Neural cell (in vitro differentiated cells): ENCODE measurements at regions not wholly inside any gene's neighbourhood (a gene's known extent, or its start where the extent isn't known, plus 50 kb on each side); places are given as distances from the start of the nearest gene placed in this dataset.

Source experiments
- EP300 ChIP-seq: fragments of 450-650 bp; conservative IDR thresholded peaks from 2 replicates; pipeline ENCODE4 v1.6.1; 2014; ENCODE audit warnings: antibody characterized with exemption, mild to moderate bottlenecking, moderate library complexity; ENCODE audit not compliant: poor library complexity, severe bottlenecking
- EZH2 ChIP-seq: fragments of 200-600, 300-800 bp; shearing (Covaris generic), sonication (generic); IDR thresholded peaks from 2 replicates; pipeline ENCODE4 v1.6.1; 2014; ENCODE audit warnings: antibody characterized with exemption, low read length, borderline replicate concordance, mild to moderate bottlenecking; ENCODE audit not compliant: insufficient read depth, poor library complexity, severe bottlenecking
- MXI1 ChIP-seq: fragments of 450-650 bp; conservative IDR thresholded peaks from 2 replicates; pipeline ENCODE4 v1.6.1; 2014; ENCODE audit warnings: antibody characterized with exemption, mild to moderate bottlenecking; ENCODE audit not compliant: poor library complexity, severe bottlenecking
- POLR2AphosphoS5 ChIP-seq: IDR thresholded peaks from 2 replicates; pipeline ENCODE4 v1.6.1; 2012
- RAD21 ChIP-seq: fragments of 450-650 bp; conservative IDR thresholded peaks from 2 replicates; pipeline ENCODE4 v1.6.1; 2014; ENCODE audit warnings: antibody characterized with exemption, mild to moderate bottlenecking, moderate library complexity
- SMC3 ChIP-seq: fragments of 450-650 bp; conservative IDR thresholded peaks from 2 replicates; pipeline ENCODE4 v1.6.1; 2014; ENCODE audit warnings: antibody characterized with exemption, mild to moderate bottlenecking, moderate library complexity; ENCODE audit not compliant: poor library complexity
- TF ChIP-seq, protein P1 (sequence below): fragments of 450-650 bp; IDR thresholded peaks from 2 replicates; pipeline ENCODE4 v1.5.1; 2014; ENCODE audit warnings: antibody characterized with exemption, mild to moderate bottlenecking, moderate library complexity; ENCODE audit not compliant: poor library complexity, severe bottlenecking
- TF ChIP-seq, protein P2 (sequence below): IDR thresholded peaks from 2 replicates; pipeline ENCODE4 v1.6.1; 2012; ENCODE audit warnings: borderline replicate concordance

DNA sequence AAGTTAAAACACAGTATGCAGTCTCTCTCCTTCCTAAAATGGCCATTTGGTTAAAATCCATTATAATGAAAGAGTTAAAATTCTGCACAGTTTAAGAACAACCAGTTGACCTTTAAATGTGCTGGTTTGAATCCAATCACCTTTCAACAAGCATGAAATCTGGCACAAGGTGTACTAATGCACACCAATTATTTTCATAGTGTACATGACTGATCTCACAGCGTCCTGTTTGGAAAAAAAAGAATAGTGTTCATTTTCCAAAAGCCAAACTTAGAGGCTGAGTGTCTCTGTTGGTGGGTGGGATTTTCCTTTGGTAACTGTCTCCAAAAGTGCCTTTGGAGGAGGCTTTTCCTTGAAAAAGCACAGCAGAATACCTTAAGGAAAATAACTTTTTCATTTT is 180.6 kb downstream of the DEPDC1B start:
- TF ChIP-seq, protein P1, sequence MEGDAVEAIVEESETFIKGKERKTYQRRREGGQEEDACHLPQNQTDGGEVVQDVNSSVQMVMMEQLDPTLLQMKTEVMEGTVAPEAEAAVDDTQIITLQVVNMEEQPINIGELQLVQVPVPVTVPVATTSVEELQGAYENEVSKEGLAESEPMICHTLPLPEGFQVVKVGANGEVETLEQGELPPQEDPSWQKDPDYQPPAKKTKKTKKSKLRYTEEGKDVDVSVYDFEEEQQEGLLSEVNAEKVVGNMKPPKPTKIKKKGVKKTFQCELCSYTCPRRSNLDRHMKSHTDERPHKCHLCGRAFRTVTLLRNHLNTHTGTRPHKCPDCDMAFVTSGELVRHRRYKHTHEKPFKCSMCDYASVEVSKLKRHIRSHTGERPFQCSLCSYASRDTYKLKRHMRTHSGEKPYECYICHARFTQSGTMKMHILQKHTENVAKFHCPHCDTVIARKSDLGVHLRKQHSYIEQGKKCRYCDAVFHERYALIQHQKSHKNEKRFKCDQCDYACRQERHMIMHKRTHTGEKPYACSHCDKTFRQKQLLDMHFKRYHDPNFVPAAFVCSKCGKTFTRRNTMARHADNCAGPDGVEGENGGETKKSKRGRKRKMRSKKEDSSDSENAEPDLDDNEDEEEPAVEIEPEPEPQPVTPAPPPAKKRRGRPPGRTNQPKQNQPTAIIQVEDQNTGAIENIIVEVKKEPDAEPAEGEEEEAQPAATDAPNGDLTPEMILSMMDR = no peak
- TF ChIP-seq RAD21 (no peak), POLR2AphosphoS5 (no peak), EZH2 (no peak), MXI1 (no peak), EP300 (no peak), SMC3 (no peak)
- TF ChIP-seq, protein P2, sequence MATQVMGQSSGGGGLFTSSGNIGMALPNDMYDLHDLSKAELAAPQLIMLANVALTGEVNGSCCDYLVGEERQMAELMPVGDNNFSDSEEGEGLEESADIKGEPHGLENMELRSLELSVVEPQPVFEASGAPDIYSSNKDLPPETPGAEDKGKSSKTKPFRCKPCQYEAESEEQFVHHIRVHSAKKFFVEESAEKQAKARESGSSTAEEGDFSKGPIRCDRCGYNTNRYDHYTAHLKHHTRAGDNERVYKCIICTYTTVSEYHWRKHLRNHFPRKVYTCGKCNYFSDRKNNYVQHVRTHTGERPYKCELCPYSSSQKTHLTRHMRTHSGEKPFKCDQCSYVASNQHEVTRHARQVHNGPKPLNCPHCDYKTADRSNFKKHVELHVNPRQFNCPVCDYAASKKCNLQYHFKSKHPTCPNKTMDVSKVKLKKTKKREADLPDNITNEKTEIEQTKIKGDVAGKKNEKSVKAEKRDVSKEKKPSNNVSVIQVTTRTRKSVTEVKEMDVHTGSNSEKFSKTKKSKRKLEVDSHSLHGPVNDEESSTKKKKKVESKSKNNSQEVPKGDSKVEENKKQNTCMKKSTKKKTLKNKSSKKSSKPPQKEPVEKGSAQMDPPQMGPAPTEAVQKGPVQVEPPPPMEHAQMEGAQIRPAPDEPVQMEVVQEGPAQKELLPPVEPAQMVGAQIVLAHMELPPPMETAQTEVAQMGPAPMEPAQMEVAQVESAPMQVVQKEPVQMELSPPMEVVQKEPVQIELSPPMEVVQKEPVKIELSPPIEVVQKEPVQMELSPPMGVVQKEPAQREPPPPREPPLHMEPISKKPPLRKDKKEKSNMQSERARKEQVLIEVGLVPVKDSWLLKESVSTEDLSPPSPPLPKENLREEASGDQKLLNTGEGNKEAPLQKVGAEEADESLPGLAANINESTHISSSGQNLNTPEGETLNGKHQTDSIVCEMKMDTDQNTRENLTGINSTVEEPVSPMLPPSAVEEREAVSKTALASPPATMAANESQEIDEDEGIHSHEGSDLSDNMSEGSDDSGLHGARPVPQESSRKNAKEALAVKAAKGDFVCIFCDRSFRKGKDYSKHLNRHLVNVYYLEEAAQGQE = no peak
